ENCODE measurements at regions not wholly inside any gene's neighbourhood (a gene's known extent, or its start where the extent isn't known, plus 50 kb on each side); places are given as distances from the start of the nearest gene placed in this dataset.
A peak's percentile ranks its signal among the peaks of the same experiment; 100 is the strongest.

DNA sequence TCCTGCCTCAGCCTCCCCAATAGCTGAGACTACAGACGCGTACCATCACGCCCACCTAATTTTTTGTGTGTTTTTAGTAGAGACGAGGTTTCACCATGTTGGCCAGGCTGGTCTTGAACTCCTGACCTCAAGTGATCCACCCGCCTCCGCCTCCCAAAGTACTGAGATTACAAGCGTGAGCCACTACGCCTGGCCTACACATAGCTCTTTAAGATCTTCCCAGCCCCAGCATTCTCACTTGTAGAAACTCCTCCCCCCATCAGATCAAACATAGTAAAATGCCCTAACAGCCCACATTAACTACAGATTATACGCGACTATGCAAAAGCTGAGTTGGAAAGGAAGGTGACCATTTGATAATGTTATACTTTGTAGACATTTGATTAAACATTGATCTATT, 634.8 kb downstream of the MATN1 start:
- Histone ChIP-seq H3K4me3 (ENCODE audit: low read depth in 1 of 3, low read length in 3 of 3) (no peak overlapping the region), H3K4me1 (ENCODE audit: control insufficient read depth in 4 of 4, insufficient read depth in 4 of 4, low read length in 3 of 4) (peaks cover 0 to 4% (median under 1%) of the 10 kb centered on the region in 4 donors), H3K27ac (ENCODE audit: low read depth in 1 of 2, low read length in 2 of 2) (no peak overlapping the region), H3K36me3 (ENCODE audit: control insufficient read depth in 4 of 4, insufficient read depth in 3 of 4, low read depth in 1 of 4, low read length in 3 of 4) (no peaks in the 10 kb centered on the region), H3K9me3 (ENCODE audit: control insufficient read depth in 4 of 4, low read length in 3 of 4) (peaks cover 10 to 24% (median 18%) of the 10 kb centered on the region in 4 donors), H3K9ac (ENCODE audit: low read depth in 1 of 2, low read length in 2 of 2) (no peak overlapping the region), H3K27me3 (ENCODE audit: control insufficient read depth in 4 of 4, insufficient read depth in 4 of 4, low read length in 3 of 4) (no peaks in the 10 kb centered on the region)
- DNase-seq (ENCODE audit: low spot score) = no peak
- TF ChIP-seq, protein P1, sequence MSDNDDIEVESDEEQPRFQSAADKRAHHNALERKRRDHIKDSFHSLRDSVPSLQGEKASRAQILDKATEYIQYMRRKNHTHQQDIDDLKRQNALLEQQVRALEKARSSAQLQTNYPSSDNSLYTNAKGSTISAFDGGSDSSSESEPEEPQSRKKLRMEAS (IDR thresholded peaks at IDR 0.05) = no peak
- TF ChIP-seq, protein P2, sequence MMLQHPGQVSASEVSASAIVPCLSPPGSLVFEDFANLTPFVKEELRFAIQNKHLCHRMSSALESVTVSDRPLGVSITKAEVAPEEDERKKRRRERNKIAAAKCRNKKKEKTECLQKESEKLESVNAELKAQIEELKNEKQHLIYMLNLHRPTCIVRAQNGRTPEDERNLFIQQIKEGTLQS (IDR thresholded peaks at IDR 0.05) = no peak
- no peak for TF ChIP-seq YY1 (IDR thresholded peaks at IDR 0.05)
- no peak for TF ChIP-seq RAD21 (IDR thresholded peaks at IDR 0.05)
- TF ChIP-seq FOXA2 (IDR thresholded peaks at IDR 0.05) = no peak
- no peak for TF ChIP-seq FOXA1 (IDR thresholded peaks at IDR 0.05)
- TF ChIP-seq REST (IDR thresholded peaks at IDR 0.05) = no peak
- 75% methylated on average over 10 of the region's 10 CpGs for WGBS

DNA sequence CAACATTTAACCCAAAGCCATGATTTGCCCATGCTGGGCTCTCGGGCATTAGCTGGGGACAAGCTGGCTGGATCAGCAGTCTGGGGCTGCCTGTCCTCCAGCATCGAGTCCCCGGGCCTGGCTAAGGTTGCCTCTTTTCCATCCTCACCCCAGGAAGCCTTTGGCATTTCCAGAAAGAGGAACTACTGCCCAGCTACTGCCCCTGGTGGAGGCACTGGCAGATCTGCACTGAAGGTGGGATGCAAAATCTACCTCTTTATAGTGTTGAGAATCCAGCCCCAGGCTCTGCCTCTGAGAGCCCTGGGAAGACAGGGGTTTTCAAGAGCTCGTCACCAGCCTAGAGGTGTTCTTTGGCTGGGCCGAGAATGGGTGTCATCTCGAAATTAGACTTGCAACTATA, 635.9 kb downstream of the MATN1 start:
- no peak for DNase-seq (ENCODE audit: low spot score)
- no peak overlapping the region for H3K27ac ChIP-seq (ENCODE audit: low read depth in 1 of 2, low read length in 2 of 2)
- TF ChIP-seq RAD21 (IDR thresholded peaks at IDR 0.05) (peak in 1 of 2 donors; percentile 22), SP1 (IDR thresholded peaks at IDR 0.05) (no peak)
- no peaks in the 10 kb centered on the region for H3K27me3 ChIP-seq (ENCODE audit: control insufficient read depth in 4 of 4, insufficient read depth in 4 of 4, low read length in 3 of 4)
- no peaks in the 10 kb centered on the region for H3K36me3 ChIP-seq (ENCODE audit: control insufficient read depth in 4 of 4, insufficient read depth in 3 of 4, low read depth in 1 of 4, low read length in 3 of 4)
- H3K9ac ChIP-seq (ENCODE audit: low read depth in 1 of 2, low read length in 2 of 2) = no peak overlapping the region
- H3K9me3 ChIP-seq (ENCODE audit: control insufficient read depth in 4 of 4, low read length in 3 of 4) = peaks cover 7 to 15% (median 10%) of the 10 kb centered on the region in 4 donors
- H3K4me3 ChIP-seq (ENCODE audit: low read depth in 1 of 3, low read length in 3 of 3) = no peak overlapping the region
- WGBS = 64% methylated on average over 6 of the region's 6 CpGs
- peaks cover 0 to 4% (median under 1%) of the 10 kb centered on the region in 4 donors for H3K4me1 ChIP-seq (ENCODE audit: control insufficient read depth in 4 of 4, insufficient read depth in 4 of 4, low read length in 3 of 4)

DNA sequence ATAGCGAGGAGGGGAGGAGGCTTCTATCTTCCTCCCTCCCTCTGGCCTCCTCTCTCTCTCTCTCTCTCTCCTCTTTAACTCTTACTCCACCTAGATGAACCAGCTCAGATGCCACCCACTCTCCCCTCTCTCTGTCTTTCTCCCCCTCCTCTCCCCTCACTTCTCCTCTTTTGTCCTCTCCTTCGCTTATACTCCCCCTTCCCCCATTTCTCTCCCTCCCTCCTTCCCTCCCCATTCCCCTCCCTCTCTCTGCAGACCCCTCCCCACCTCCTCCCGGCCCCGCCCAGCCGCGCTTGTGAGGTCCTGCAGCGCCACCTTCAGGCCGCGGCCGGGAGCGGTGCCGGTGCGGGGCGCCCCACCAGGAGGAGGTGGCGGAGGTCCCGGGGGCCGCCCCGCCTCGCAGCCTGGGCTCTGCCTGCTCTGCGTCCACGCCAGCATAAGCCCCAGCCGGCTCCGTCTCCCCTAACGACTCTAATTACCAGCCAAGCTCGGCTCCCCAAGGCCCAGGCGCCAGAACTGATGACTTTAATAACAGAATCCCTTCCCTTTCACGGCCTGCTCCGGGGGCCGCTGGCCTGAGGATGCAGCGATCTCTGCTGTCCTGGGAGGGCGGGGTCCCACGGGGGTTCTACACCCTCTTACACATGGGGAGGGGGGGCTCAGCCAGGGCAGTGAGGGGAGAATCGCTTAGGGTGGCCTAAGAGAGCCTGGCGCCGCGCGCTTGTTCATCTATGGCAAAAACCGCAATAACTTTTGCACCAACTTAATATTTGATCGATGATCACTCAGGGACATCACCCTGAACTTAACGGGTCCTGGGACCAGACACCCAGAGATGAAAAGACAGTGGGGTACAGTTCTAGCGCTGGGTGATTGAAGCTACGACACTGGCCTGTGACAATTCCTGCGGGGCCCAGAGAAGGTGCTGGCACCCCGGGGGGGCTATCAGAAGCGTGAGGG, 637.3 kb downstream of the MATN1 start:
- 23% methylated on average over 45 of the region's 45 CpGs for WGBS
- H3K27ac ChIP-seq (ENCODE audit: low read depth in 1 of 2, low read length in 2 of 2) = no peak overlapping the region
- DNase-seq (ENCODE audit: low spot score) = peak; percentile 59

More for the DNA sequence above, 637.3 kb downstream of the MATN1 start:
- Histone ChIP-seq H3K4me1 (ENCODE audit: control insufficient read depth in 4 of 4, insufficient read depth in 4 of 4, low read length in 3 of 4) (peaks cover 0 to 4% (median under 1%) of the 10 kb centered on the region in 4 donors), H3K27me3 (ENCODE audit: control insufficient read depth in 4 of 4, insufficient read depth in 4 of 4, low read length in 3 of 4) (no peaks in the 10 kb centered on the region), H3K36me3 (ENCODE audit: control insufficient read depth in 4 of 4, insufficient read depth in 3 of 4, low read depth in 1 of 4, low read length in 3 of 4) (no peaks in the 10 kb centered on the region), H3K4me3 (ENCODE audit: low read depth in 1 of 3, low read length in 3 of 3) (no peak overlapping the region), H3K9me3 (ENCODE audit: control insufficient read depth in 4 of 4, low read length in 3 of 4) (peaks cover 0 to 2% (median 0%) of the 10 kb centered on the region in 4 donors), H3K9ac (ENCODE audit: low read depth in 1 of 2, low read length in 2 of 2) (no peak overlapping the region)
- TF ChIP-seq RAD21 (IDR thresholded peaks at IDR 0.05) = peak; percentile 64 to 75
- TF ChIP-seq YY1 (IDR thresholded peaks at IDR 0.05) = no peak
- no peak for TF ChIP-seq GABPA (IDR thresholded peaks at IDR 0.05 in 1 of 2, conservative IDR thresholded peaks at IDR 0.05 in 1 of 2)
- peak; percentile 43 for TF ChIP-seq CTCF (IDR thresholded peaks at IDR 0.05; ENCODE audit: low read depth, low read length, missing input control)
